WERI-Rb-1 (cell line): ENCODE measurements at regions not wholly inside any gene's neighbourhood (a gene's known extent, or its start where the extent isn't known, plus 50 kb on each side); places are given as distances from the start of the nearest gene placed in this dataset.

Experiments
- DNase-seq: peaks from one replicate; pipeline ENCODE4 v3.0.0-alpha.2; 2020
- H3K27ac ChIP-seq: fragments of 250-450 bp; sonication (Bioruptor Pico); 2 replicates; pipeline ENCODE4 v1.5.1; 2020; ENCODE audit warnings: mild to moderate bottlenecking, moderate library complexity
- H3K27me3 ChIP-seq: fragments of 250-450 bp; sonication (Bioruptor Pico); 2 replicates; pipeline ENCODE4 v1.5.1; 2021; ENCODE audit warnings: mild to moderate bottlenecking, low read depth, moderate library complexity; ENCODE audit not compliant: insufficient read depth, severe bottlenecking
- H3K36me3 ChIP-seq: fragments of 250-450 bp; sonication (Bioruptor Pico); 2 replicates; pipeline ENCODE4 v1.5.1; 2020; ENCODE audit warnings: mild to moderate bottlenecking, moderate library complexity
- H3K4me3 ChIP-seq: 2 replicates; pipeline ENCODE4 v1.5.1; 2011; ENCODE audit warnings: low read depth, mild to moderate bottlenecking, control low read depth, low read length
- H3K9me3 ChIP-seq: fragments of 250-450 bp; sonication (Bioruptor Pico); 2 replicates; pipeline ENCODE4 v1.5.1; 2021; ENCODE audit warnings: mild to moderate bottlenecking, moderate library complexity; ENCODE audit not compliant: severe bottlenecking
- CTCF ChIP-seq: IDR thresholded peaks from 2 replicates; pipeline ENCODE4 v1.5.1; 2011; ENCODE audit warnings: low read depth, mild to moderate bottlenecking, control low read depth, inconsistent platforms, low read length

GRCh38 chr4:24662056-24662455 lies 77.7 kb upstream of the DHX15 start:
- Histone ChIP-seq H3K36me3 (no peaks in the 10 kb centered on the region), H3K4me3 (no peak overlapping the region), H3K27me3 (no peaks in the 10 kb centered on the region), H3K9me3 (no peaks in the 10 kb centered on the region), H3K27ac (no peak overlapping the region)
- TF ChIP-seq CTCF = no peak
- DNase-seq = no peak

- no peak for DNase-seq
- Histone ChIP-seq H3K27ac (no peak overlapping the region), H3K27me3 (no peaks in the 10 kb centered on the region), H3K9me3 (no peaks in the 10 kb centered on the region), H3K36me3 (no peaks in the 10 kb centered on the region), H3K4me3 (no peak overlapping the region)
- no peak for TF ChIP-seq CTCF
These were observed 78.2 kb upstream of the DHX15 start for GRCh38 chr4:24662542-24662941.

- DNase-seq = no peak
- no peak overlapping the region for H3K4me3 ChIP-seq
- H3K36me3 ChIP-seq = no peaks in the 10 kb centered on the region
- H3K27me3 ChIP-seq = no peaks in the 10 kb centered on the region
- H3K9me3 ChIP-seq = no peaks in the 10 kb centered on the region
- no peak overlapping the region for H3K27ac ChIP-seq
- no peak for TF ChIP-seq CTCF
These were observed 80.6 kb upstream of the DHX15 start for GRCh38 chr4:24664956-24665355.

GRCh38 chr4:24666316-24666715 lies 82.0 kb upstream of the DHX15 start:
- no peak for TF ChIP-seq CTCF
- Histone ChIP-seq H3K27ac (no peak overlapping the region), H3K4me3 (no peak overlapping the region), H3K36me3 (no peaks in the 10 kb centered on the region), H3K9me3 (no peaks in the 10 kb centered on the region), H3K27me3 (no peaks in the 10 kb centered on the region)
- DNase-seq = no peak

GRCh38 chr4:24666816-24667477 lies 82.6 kb upstream of the DHX15 start:
- no peak for DNase-seq
- Histone ChIP-seq H3K4me3 (no peak overlapping the region), H3K9me3 (no peaks in the 10 kb centered on the region), H3K27me3 (no peaks in the 10 kb centered on the region), H3K36me3 (no peaks in the 10 kb centered on the region), H3K27ac (no peak overlapping the region)
- no peak for TF ChIP-seq CTCF

- no peak for TF ChIP-seq CTCF
- Histone ChIP-seq H3K27ac (no peak overlapping the region), H3K36me3 (no peaks in the 10 kb centered on the region), H3K9me3 (no peaks in the 10 kb centered on the region), H3K27me3 (no peaks in the 10 kb centered on the region), H3K4me3 (no peak overlapping the region)
- no peak for DNase-seq
These were observed 84.6 kb upstream of the DHX15 start for GRCh38 chr4:24668956-24669355.
